ENCODE measurements at regions not wholly inside any gene's neighbourhood (a gene's known extent, or its start where the extent isn't known, plus 50 kb on each side); places are given as distances from the start of the nearest gene placed in this dataset.

DNA sequence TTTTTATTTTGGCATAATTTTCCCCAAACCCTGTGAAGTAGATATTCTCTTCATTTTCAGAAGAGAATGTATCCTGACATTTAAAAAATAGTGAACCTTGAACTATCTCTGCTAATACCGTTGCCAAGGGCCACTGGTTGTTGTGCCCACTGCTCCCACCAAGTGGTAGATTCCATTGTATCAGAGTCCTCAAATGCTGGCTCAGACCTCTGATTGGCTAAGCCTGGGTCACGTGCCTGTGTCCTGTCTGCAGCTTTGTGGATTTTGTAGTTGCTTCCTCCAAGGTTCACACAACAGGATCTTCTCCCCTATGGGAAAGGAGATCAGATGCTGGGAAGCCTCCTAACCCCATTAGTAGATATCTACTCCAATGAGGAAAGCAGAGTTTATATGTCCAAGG is 104.8 kb upstream of the CASK start:
- peak overlapping the region in 3 of 4 donors; percentile 5 to 66 (median 47) for H3K27ac ChIP-seq

DNA sequence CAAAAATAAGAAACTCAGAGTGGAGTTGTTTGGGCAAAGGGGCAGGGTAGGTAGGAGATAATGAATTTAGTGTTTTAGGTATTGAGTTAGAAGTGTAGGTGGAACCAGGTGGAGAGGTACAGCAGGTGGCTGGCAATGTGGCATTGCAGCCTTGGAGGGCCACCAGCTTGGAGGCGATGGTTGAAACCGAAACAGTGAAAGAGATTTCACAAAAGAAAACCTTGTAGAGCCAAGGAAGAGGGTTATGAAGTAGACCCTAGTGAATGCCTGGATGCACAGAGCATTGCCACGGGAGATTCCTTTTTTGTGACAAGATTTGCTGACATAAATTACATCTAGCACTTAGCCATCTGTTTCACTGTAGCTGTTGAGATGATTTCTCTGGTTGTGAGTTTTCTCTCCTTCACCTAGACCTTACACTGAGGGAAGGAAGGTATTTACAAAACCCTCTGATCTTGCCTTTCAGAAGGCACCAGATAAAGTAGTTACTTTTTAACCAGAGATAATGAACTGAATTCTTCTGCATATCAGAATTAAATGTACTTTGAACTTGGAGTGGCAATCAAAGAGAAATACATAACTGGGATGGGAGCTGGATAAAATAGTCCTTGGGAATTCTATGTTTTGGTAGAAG is 104.1 kb upstream of the CASK start:
- no peak for DNase-seq
- Histone ChIP-seq H3K27me3 (no peaks in the 10 kb centered on the region), H3K4me1 (no peaks in the 10 kb centered on the region), H3K36me3 (no peaks in the 10 kb centered on the region), H3K4me3 (no peak overlapping the region), H3K27ac (peak overlapping the region; percentile 47 to 66 (median 55)), H3K9me3 (no peaks in the 10 kb centered on the region)
- intact Hi-C loops (cut with DNase I; ENCODE audit: low total_unique reads) (no loop called here), in situ Hi-C loops (cut with MboI; ENCODE audit: low pct_ligation_motif_present in 1 of 4, low pct_unique_long_range_greater_than_20kb in 1 of 4, low sequenced_read_pairs in 3 of 4) (no loop called here)
- 42 to 49% methylated on average over 3 of the region's 3 CpGs for WGBS, 2 donors (ENCODE audit: low coverage in 1 of 2)
- TF ChIP-seq POLR2A (IDR thresholded peaks at IDR 0.05) = no peak
- TF ChIP-seq POLR2AphosphoS5 (IDR thresholded peaks at IDR 0.05) = no peak
- no peak for TF ChIP-seq EP300 (IDR thresholded peaks at IDR 0.05; ENCODE audit: low read depth)
- TF ChIP-seq, protein P1, sequence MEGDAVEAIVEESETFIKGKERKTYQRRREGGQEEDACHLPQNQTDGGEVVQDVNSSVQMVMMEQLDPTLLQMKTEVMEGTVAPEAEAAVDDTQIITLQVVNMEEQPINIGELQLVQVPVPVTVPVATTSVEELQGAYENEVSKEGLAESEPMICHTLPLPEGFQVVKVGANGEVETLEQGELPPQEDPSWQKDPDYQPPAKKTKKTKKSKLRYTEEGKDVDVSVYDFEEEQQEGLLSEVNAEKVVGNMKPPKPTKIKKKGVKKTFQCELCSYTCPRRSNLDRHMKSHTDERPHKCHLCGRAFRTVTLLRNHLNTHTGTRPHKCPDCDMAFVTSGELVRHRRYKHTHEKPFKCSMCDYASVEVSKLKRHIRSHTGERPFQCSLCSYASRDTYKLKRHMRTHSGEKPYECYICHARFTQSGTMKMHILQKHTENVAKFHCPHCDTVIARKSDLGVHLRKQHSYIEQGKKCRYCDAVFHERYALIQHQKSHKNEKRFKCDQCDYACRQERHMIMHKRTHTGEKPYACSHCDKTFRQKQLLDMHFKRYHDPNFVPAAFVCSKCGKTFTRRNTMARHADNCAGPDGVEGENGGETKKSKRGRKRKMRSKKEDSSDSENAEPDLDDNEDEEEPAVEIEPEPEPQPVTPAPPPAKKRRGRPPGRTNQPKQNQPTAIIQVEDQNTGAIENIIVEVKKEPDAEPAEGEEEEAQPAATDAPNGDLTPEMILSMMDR (IDR thresholded peaks at IDR 0.05) = no peak

More for the DNA sequence above, 104.8 kb upstream of the CASK start:
- no peak for DNase-seq
- 54% methylated on average over 2 of the region's 2 CpGs; no CpG with 5 or more reads in 1 of the 2 donors for WGBS, 2 donors (ENCODE audit: low coverage in 1 of 2)
- no peak overlapping the region for H3K4me3 ChIP-seq
- TF ChIP-seq EP300 (IDR thresholded peaks at IDR 0.05; ENCODE audit: low read depth) (no peak), POLR2A (IDR thresholded peaks at IDR 0.05) (no peak)
- in situ Hi-C loops (cut with MboI; ENCODE audit: low pct_ligation_motif_present in 1 of 4, low pct_unique_long_range_greater_than_20kb in 1 of 4, low sequenced_read_pairs in 3 of 4) = no loop called here
- no peaks in the 10 kb centered on the region for H3K27me3 ChIP-seq
- no peaks in the 10 kb centered on the region for H3K36me3 ChIP-seq
- H3K4me1 ChIP-seq = no peaks in the 10 kb centered on the region
- intact Hi-C loops (cut with DNase I; ENCODE audit: low total_unique reads) = no loop called here
- H3K9me3 ChIP-seq = no peaks in the 10 kb centered on the region

DNA sequence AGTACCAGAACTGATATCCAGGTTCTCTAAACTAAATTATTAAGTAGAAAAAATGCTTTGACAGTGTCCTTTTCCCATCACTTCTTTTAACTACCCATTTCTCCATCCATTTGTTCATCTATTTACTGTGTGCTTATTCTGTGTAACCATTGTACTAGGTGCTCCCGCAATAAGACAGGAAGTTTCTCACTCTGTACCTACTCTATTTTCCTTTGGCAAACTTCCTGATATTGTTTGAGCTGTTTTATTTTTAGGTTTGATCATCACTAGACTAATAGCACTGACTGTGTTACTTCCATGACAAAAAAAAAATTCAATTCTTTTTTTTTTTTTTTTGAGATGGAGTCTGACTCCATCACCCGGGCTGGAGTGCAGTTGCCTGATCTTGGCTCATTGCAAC is 102.5 kb upstream of the CASK start:
- Histone ChIP-seq H3K36me3 (no peaks in the 10 kb centered on the region), H3K4me1 (no peaks in the 10 kb centered on the region), H3K4me3 (no peak overlapping the region), H3K27ac (peak overlapping the region in 1 of 4 donors; percentile 66), H3K27me3 (no peaks in the 10 kb centered on the region), H3K9me3 (no peaks in the 10 kb centered on the region)
- WGBS, 2 donors (ENCODE audit: low coverage in 1 of 2) = 43 to 72% methylated on average over 1 to 2 of the region's 2 CpGs
- in situ Hi-C loops (cut with MboI; ENCODE audit: low pct_ligation_motif_present in 1 of 4, low pct_unique_long_range_greater_than_20kb in 1 of 4, low sequenced_read_pairs in 3 of 4) (no loop called here), intact Hi-C loops (cut with DNase I; ENCODE audit: low total_unique reads) (no loop called here)
- DNase-seq = no peak
- TF ChIP-seq, protein P1 (IDR thresholded peaks at IDR 0.05) = no peak
- TF ChIP-seq EP300 (IDR thresholded peaks at IDR 0.05; ENCODE audit: low read depth) (no peak), POLR2A (IDR thresholded peaks at IDR 0.05) (no peak), POLR2AphosphoS5 (IDR thresholded peaks at IDR 0.05) (no peak)

DNA sequence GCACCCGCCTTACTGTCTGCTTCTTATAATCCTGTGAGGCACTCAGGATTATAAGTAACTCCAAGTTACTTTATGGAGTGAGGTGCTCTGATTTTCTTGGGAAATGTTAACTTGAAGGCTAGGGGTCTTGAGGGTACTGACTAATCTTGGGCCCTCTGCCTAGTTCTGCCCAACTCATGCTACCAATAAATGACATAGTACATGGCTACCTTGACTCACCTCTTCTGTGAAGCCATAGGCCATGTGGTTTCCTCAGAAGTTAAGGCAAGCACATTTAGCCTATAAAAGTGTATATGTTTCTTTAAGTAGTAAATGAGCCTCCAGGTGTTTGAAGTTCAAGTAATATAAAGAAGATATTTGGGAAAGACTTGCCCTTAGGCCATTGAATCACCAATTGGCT is 99.8 kb upstream of the CASK start:
- in situ Hi-C loops (cut with MboI; ENCODE audit: low pct_ligation_motif_present in 1 of 4, low pct_unique_long_range_greater_than_20kb in 1 of 4, low sequenced_read_pairs in 3 of 4) = no loop called here
- no peaks in the 10 kb centered on the region for H3K9me3 ChIP-seq
- no peaks in the 10 kb centered on the region for H3K4me1 ChIP-seq
- 96% methylated on average over 1 of the region's 1 CpG; no CpG with 5 or more reads in 1 of the 2 donors for WGBS, 2 donors (ENCODE audit: low coverage in 1 of 2)
- no peak overlapping the region for H3K27ac ChIP-seq
- intact Hi-C loops (cut with DNase I; ENCODE audit: low total_unique reads) = no loop called here
- DNase-seq = no peak
- H3K4me3 ChIP-seq = no peak overlapping the region
- TF ChIP-seq POLR2AphosphoS5 (IDR thresholded peaks at IDR 0.05) (no peak), EP300 (IDR thresholded peaks at IDR 0.05; ENCODE audit: low read depth) (no peak), POLR2A (IDR thresholded peaks at IDR 0.05) (no peak)
- TF ChIP-seq, protein P1 (IDR thresholded peaks at IDR 0.05) = no peak
- H3K36me3 ChIP-seq = no peaks in the 10 kb centered on the region
- H3K27me3 ChIP-seq = no peaks in the 10 kb centered on the region

DNA sequence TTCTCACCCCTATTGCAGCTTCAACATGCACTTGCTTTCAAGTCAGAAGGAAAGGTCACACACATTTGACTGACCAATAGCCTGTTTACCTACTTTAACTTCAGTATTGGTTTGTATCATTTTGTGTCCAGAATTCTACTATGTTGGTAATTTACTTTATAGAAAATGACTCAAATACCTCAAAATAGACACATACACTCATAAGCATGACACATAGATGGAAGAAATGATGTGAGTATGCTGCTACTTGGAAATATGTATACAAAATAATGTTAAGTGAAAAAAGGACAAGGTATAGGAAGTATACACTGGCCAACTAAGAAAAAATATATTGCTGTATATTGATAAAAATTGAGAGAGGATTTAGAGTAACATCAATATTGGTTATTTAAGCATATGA is 98.8 kb upstream of the CASK start:
- Histone ChIP-seq H3K27ac (no peak overlapping the region), H3K9me3 (no peaks in the 10 kb centered on the region), H3K4me3 (no peak overlapping the region), H3K36me3 (no peaks in the 10 kb centered on the region), H3K27me3 (no peaks in the 10 kb centered on the region), H3K4me1 (no peaks in the 10 kb centered on the region)
- in situ Hi-C loops (cut with MboI; ENCODE audit: low pct_ligation_motif_present in 1 of 4, low pct_unique_long_range_greater_than_20kb in 1 of 4, low sequenced_read_pairs in 3 of 4) (no loop called here), intact Hi-C loops (cut with DNase I; ENCODE audit: low total_unique reads) (no loop called here)
- TF ChIP-seq POLR2A (IDR thresholded peaks at IDR 0.05) (no peak), EP300 (IDR thresholded peaks at IDR 0.05; ENCODE audit: low read depth) (no peak), POLR2AphosphoS5 (IDR thresholded peaks at IDR 0.05) (no peak)
- TF ChIP-seq, protein P1 (IDR thresholded peaks at IDR 0.05) = no peak
- no peak for DNase-seq

All from transverse colon (tissue), 4 donors.